ENCODE measurements at regions not wholly inside any gene's neighbourhood (a gene's known extent, or its start where the extent isn't known, plus 50 kb on each side); places are given as distances from the start of the nearest gene placed in this dataset.

GRCh38 chrX:104430742-104431119 lies 135.3 kb upstream of the IL1RAPL2 start:
- Histone ChIP-seq H2BK20ac (ENCODE audit: low read depth, low read length) (no peak overlapping the region), H3K18ac (ENCODE audit: low read depth, low read length) (no peak overlapping the region), H2BK120ac (ENCODE audit: low read depth, low read length) (no peak overlapping the region), H3K27me3 (ENCODE audit: control insufficient read depth, insufficient read depth, low read length) (peaks cover 8% of the 10 kb centered on the region), H3K14ac (replicated peaks; ENCODE audit: low read depth, low read length) (no peak overlapping the region), H2AFZ (replicated peaks; ENCODE audit: low read length, poor library complexity) (no peak overlapping the region), H3K4me3 (ENCODE audit: insufficient read depth, low read depth, low read length) (no peak overlapping the region), H2BK5ac (ENCODE audit: low read depth, low read length, poor library complexity, severe bottlenecking) (no peak overlapping the region), H3K9me1 (ENCODE audit: insufficient read depth, low read length) (no peaks in the 10 kb centered on the region), H4K20me1 (ENCODE audit: insufficient read depth, low read length) (no peaks in the 10 kb centered on the region), H3K36me3 (ENCODE audit: control insufficient read depth, insufficient read depth, low read length) (no peaks in the 10 kb centered on the region), H3K23ac (ENCODE audit: low read depth, low read length) (no peak overlapping the region), H3K4ac (ENCODE audit: low read depth, low read length) (no peak overlapping the region), H3K9ac (ENCODE audit: low read depth, low read length) (no peak overlapping the region), H2BK15ac (ENCODE audit: low read depth, low read length) (no peak overlapping the region), H3K9me3 (ENCODE audit: control insufficient read depth, insufficient read depth, low read length) (no peaks in the 10 kb centered on the region), H3K4me1 (ENCODE audit: control insufficient read depth, insufficient read depth, low read length) (no peaks in the 10 kb centered on the region), H4K8ac (ENCODE audit: low read depth in 2 of 2, low read length in 2 of 2) (no peak overlapping the region), H3K56ac (ENCODE audit: extremely low read depth, insufficient read depth, low read length) (no peak overlapping the region), H4K5ac (ENCODE audit: low read depth, low read length) (no peak overlapping the region), H4K91ac (ENCODE audit: insufficient read depth, low read depth, low read length) (no peak overlapping the region), H3K4me2 (ENCODE audit: low read depth, low read length) (no peak overlapping the region), H2AK9ac (replicated peaks; ENCODE audit: low read depth, low read length, poor library complexity) (no peak overlapping the region), H3K27ac (ENCODE audit: insufficient read depth, low read length) (no peak overlapping the region), H2AK5ac (ENCODE audit: low read depth, low read length) (no peak overlapping the region), H3K79me1 (ENCODE audit: low read depth in 1 of 2, low read length in 2 of 2) (no peaks in the 10 kb centered on the region)
- DNase-seq, result no peak
- in situ Hi-C loops (cut with MboI; ENCODE audit: low sequenced_read_pairs) (no loop called here), dilution Hi-C loops (cut with HindIII; ENCODE audit: low sequenced_read_pairs, unreplicated experiment) (no loop called here), intact Hi-C loops (cut with micrococcal nuclease) (no loop called here)
- no peak for ATAC-seq (ENCODE audit: low read depth)
- CTCF ChIA-PET, result no interaction called here
- BruUV-seq (replicated peaks), result no TSS peak
- TF ChIP-seq BHLHE40 (IDR thresholded peaks at IDR 0.05; ENCODE audit: low read depth, low read length), result no peak
- TF ChIP-seq USF2 (IDR thresholded peaks at IDR 0.05; ENCODE audit: low read depth, low read length), result no peak
- no peak for TF ChIP-seq CTCF (conservative IDR thresholded peaks at IDR 0.05; ENCODE audit: low read depth, low read length)
- no peak for TF ChIP-seq RFX5 (IDR thresholded peaks at IDR 0.05; ENCODE audit: low read depth, low read length)
- no peak for TF ChIP-seq MXI1 (IDR thresholded peaks at IDR 0.05; ENCODE audit: borderline replicate concordance, low read depth, low read length)
- TF ChIP-seq RCOR1 (IDR thresholded peaks at IDR 0.05; ENCODE audit: insufficient replicate concordance, low read length), result no peak
- TF ChIP-seq MAFK (IDR thresholded peaks at IDR 0.05; ENCODE audit: low read depth, low read length), result no peak
- no peak for TF ChIP-seq NFE2L2 (IDR thresholded peaks at IDR 0.05; ENCODE audit: low read depth, low read length)
- TF ChIP-seq CHD1 (IDR thresholded peaks at IDR 0.05; ENCODE audit: low read depth, low read length), result no peak
- no peak for TF ChIP-seq SMC3 (IDR thresholded peaks at IDR 0.05; ENCODE audit: low read depth, low read length)
- no peak for TF ChIP-seq RAD21 (IDR thresholded peaks at IDR 0.05; ENCODE audit: low read length)
- no peak for TF ChIP-seq FOS (IDR thresholded peaks at IDR 0.05; ENCODE audit: low read depth, low read length)
- TF ChIP-seq MAZ (IDR thresholded peaks at IDR 0.05; ENCODE audit: borderline replicate concordance, low read depth, low read length), result no peak
- TF ChIP-seq CEBPB (IDR thresholded peaks at IDR 0.05; ENCODE audit: low read depth, low read length), result no peak
- no peak for TF ChIP-seq ELK1 (IDR thresholded peaks at IDR 0.05; ENCODE audit: borderline replicate concordance, low read depth, low read length)
- no peak for TF ChIP-seq POLR2A (IDR thresholded peaks at IDR 0.05; ENCODE audit: low read depth, low read length)
- WGBS, 2 experiments (ENCODE audit: extremely low coverage in 2 of 2, insufficient read length in 1 of 2), result no CpG with 5 or more reads among the region's 1 CpG
- POLR2A ChIA-PET (ENCODE audit: unreplicated experiment), result no interaction called here

Data from IMR-90 (cell line).